GM21360 (cell line): ENCODE measurements at regions not wholly inside any gene's neighbourhood (a gene's known extent, or its start where the extent isn't known, plus 50 kb on each side); places are given as distances from the start of the nearest gene placed in this dataset.
"Not testable (repeated sequence)": the region's sequence is repeated elsewhere in the genome, so short reads cannot be mapped to it uniquely, and the experiment has no call there.

Source experiments
- ATAC-seq: cut with Tn5 transposase; IDR thresholded peaks from one replicate; pipeline ENCODE4 v1.9.1; 2021; ENCODE audit warnings: mild to moderate bottlenecking, moderate library complexity; ENCODE audit not compliant: unreplicated experiment

DNA sequence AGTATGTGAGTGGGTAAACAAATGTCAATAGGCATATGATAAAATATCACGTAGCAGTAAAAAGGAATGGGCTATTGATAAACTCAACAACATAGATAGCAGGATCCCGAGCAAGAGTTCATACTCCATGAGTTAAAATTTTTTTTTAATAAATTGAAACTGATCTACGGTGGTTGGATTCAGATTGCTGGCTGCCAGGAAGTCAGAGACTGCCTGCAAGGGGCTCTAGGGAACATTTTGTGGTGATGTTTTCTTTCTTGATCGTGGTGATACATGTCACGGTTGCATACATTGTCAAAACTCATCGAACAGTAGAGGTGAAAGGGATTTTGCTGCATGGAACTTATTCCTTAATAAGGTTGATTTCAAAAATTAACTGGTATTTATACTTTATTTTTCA, 62.6 kb upstream of the WNT7B start:
- ATAC-seq = no peak

- ATAC-seq = no peak
Measured at GRCh38 chr22:46040471-46041465, 63.8 kb upstream of the WNT7B start.

- no peak for ATAC-seq
Measured at GRCh38 chr22:46041642-46042041, 64.7 kb upstream of the WNT7B start.

- no peak for ATAC-seq
Measured at GRCh38 chr22:46042786-46043185, 65.8 kb upstream of the WNT7B start.

GRCh38 chr22:46043339-46043738, 66.4 kb upstream of the WNT7B start:
- ATAC-seq = no peak

GRCh38 chr22:46043816-46044620, 67.1 kb upstream of the WNT7B start:
- ATAC-seq = no peak

GRCh38 chr22:46044621-46045458, 67.9 kb upstream of the WNT7B start:
- ATAC-seq = no peak

DNA sequence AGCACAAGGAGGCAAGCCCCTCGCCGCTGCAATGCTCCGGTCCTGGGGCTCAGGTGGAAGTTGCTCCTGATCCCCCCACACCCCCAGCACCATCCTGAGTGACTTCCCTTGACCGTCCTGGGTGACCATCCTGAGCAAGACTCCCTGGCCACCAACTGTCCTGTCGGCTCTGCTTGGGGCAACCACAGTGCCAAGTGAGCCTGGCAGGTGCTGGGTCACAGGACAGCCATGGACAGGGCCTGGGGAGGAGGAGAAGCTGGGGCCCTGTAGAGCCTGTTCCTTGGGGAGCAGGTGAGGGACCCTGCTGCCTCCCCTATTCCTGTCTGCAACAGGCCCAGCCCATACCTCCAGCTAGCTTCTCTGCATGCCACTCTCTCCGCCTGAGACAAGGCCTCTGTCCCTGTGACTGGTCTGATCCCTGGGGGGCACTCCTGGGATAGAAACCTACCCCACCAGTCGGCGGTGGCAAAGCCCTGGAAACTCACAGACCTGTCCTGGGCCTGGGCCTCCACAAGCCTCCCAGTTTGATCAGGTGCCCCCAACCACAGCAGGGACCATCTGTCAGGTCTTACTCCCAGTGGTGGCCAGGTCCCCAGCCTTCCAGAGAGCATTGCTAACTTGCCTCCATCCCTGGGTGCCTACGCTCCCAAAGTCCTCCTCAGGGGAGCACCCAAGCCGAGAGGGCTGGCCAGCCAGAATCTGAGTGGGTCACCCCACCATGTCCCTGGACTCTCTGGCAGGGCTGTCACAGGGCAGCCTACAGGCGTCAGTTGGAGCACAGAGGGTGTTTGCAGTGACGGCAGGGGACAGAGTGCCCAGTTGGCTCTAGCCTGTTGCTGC, 68.7 kb upstream of the WNT7B start:
- ATAC-seq = no peak

DNA sequence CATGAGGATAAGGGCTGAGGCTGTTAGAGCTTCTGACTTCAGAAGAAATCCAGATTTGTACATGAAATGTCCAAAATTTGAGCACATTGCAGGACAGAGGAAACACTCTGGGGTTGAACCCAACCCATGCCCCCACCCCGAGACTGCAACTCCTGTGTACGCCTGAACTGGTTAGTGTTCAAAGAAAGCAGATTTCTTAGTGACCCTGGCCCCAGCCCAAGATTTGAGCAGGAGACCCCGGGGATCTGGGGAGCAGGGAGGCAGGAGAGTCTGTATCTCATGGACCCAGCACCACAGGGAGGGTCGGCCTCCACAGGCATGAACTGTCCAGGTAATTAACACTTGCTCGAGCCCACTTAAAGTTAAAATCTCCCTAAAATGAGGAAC, 69.3 kb upstream of the WNT7B start:
- no peak for ATAC-seq

DNA sequence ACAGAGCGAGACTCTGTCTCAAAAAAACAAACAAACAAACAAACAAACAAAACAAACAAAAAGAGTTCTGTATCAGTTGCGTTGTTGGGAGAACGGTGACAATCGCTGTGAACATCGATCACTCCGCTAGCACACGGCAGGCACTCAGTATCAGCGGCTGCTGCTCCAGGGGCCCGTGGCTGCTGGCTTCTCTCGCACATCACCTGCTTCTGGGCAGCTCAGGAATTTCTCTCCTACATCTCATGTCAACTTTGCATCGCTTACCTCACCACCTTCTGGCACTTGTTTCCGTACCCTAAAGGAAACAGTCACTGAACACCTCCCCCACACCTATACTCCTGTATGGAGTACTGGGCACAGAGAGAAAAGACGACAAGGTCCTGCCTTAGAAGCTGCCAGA, 70.3 kb upstream of the WNT7B start:
- no peak for ATAC-seq

- no peak for ATAC-seq
Measured at GRCh38 chr22:46047841-46048595, 71.1 kb upstream of the WNT7B start.

DNA sequence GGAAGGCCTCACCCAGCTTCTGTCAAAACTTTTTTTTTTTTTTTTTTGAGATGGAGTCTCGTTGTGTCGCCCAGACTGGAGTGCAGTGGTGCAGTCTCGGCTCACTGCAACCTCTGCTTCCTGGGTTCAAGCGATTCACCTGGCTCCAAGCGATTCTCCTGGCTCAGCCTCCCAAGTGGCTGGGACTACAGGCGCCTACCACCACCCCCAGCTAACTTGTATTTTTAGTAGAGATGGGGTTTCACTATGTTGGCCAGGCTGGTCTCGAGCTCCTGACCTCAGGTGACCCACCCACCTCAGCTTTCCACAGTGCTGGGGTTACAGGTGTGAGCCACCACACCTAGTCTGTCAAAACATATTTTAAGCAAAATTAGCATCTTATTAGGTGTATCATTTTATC, 71.7 kb upstream of the WNT7B start:
- not testable (repeated sequence) for ATAC-seq

GRCh38 chr22:46049726-46050450, 72.9 kb upstream of the WNT7B start:
- no peak for ATAC-seq

- no peak for ATAC-seq
Measured at GRCh38 chr22:46050451-46050845, 73.5 kb upstream of the WNT7B start.

GRCh38 chr22:46050916-46051614, 74.1 kb upstream of the WNT7B start:
- ATAC-seq = no peak

DNA sequence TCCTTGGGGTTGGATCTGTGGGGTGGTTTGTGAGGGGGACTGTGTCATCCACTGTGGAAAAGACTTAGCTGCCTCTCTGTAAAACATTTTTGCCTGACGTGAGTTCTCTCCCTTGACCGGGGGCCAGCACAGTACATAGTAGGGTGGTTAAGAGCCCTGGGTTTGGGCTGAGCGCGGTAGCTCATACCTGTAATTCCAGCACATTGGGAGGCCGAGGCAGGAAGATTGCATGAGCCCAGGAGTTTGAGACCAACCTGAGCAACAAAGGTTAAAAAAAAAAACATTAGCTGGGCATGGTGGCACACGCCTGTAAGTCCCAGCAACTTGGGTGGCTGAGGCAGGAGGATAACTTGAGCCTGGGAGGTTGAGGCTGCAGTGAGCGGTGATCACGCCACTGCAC, 74.7 kb upstream of the WNT7B start:
- no peak for ATAC-seq

DNA sequence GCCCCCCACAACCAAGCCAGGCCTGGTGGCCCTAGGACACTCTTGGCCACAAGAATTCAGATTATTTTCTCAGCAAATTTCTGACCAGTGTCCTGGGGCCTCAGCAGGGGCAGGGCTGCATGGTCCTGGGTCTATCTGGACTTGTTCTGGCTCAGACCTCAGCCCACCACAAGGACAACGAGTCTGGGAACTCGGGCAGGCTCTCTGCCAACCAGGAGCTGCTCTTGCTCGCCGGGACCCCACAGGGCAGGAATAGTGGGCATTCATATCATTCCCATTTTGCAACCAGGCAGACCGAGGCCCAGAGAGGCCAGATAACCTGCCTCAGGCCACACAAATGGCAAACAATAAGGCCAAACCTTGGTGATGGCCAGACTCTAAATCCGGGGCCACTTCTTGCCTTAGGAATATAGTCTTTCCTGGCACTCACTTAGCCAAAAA, 75.4 kb upstream of the WNT7B start:
- no peak for ATAC-seq
